ENCODE measurements at regions not wholly inside any gene's neighbourhood (a gene's known extent, or its start where the extent isn't known, plus 50 kb on each side); places are given as distances from the start of the nearest gene placed in this dataset.

DNA sequence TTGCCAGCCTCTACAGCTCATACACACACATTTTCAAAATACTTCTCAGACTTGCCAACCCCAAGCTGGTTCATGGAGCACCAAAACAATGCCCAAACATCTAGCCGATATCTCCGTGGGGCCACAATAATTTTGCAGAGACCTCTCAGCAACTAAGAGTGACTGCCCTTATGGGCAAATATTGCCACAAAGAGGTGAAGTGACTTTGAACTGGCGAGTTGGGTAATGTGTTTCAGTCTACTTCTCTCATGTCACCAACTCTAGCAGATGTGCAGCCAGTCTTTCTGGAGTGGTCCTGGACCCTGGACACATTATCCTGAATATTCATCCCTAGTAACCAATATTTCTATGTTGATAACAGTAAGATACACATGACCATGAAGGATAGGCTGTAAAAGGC is 290.3 kb downstream of the EMP1 start:
- no peak for DNase-seq

DNA sequence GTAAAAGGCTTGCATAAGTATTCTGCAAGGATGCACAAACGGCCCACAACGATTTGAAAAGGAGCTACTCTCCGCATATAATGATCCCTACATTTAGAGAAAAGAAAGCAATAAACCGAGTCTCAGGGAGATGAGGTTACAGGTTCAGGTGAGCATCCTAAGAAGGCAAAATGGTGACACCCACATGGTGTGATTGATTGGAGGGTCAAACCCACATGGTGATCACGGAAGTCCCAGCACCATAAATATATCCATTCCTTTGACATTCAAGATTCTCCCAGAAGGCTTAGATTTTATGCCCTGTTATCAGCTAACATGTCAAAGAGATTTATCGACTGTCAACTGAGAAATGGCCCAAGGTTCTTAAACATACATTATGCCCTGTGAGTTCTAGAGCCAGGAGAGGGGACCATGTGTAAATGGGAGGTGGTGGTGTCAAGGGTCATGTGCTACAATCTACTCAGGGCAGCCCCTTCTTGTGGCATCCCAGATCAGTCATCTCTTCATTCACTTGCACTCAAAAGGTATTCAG is 282.2 kb downstream of the EMP1 start:
- no peak for DNase-seq

DNA sequence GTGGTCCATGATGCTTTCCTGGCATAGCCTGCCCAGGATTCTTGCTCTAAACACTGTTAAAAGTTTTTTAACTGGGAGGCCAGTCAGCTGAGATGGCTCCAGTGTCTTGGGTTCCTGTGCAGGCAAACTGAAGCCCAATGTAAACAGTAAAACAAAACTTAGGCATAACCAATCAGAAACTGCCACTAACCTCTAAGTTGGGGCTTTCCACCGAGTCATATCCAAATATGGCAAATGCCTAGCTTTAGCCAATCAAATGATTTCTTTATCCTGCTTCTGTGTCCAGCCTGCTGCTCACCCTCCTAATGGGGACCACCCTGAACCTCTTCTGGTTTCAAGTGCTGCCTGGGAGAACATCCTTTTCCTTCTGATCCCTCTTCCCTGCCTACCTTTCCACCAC is 277.9 kb downstream of the EMP1 start:
- no peak for DNase-seq

DNA sequence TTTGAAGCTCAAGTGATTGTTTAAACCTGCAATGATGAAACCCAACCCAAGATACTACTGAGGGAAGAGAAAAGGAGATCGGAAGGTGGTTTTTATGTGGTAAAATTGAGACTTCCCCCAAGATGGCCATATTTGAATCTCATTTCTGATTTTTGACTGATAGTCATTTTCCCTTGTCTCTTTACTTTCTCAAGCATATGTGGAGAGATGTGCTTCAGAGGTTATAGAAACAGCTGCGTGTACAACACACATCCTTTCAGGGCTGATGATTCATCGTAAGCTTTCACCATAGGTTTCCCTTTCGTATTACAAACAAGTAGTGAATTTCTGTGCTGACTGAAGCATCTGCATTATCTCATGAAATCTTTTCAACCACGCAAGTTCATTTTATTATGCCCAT is 276.2 kb downstream of the EMP1 start:
- DNase-seq = no peak

DNA sequence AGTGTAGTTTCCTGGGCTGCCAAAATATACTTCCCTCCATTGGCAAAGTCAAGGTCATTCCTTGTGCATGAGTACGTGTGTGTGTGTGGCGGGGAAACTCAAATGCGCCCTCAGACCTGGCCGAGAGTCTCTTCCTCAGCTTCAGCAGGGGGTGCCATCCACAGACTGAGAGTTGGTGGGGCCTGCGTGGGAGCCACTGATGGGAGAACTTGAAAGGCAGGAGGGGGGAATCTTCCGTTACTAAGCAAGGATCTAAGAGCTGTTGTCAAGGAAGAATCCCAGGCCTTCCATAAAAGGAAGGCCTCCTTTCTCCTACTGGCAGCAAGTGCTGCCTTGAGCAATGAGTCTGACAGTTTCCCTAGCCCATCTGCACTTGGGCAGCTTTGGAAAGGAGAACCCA is 274.9 kb downstream of the EMP1 start:
- no peak for DNase-seq

DNA sequence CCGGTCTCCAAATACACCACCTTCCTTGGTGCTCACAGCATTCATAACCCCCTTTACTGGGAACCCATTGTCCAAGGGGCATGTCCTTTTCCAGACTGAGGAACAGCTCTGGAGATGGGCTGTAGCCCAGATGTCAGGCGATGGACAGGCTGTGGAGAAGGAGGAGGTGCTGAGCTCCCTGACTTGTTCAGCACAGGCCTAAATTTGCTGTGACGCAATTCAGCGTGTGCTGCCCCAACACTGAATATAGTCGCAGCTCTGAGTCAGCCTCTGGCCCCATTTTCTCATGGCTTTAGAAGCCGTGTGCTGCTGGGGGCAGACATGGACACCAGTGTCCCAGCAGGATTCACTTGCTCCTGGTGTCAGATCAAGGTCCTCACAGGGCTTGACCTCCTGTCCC is 269.1 kb downstream of the EMP1 start:
- DNase-seq = no peak

DNA sequence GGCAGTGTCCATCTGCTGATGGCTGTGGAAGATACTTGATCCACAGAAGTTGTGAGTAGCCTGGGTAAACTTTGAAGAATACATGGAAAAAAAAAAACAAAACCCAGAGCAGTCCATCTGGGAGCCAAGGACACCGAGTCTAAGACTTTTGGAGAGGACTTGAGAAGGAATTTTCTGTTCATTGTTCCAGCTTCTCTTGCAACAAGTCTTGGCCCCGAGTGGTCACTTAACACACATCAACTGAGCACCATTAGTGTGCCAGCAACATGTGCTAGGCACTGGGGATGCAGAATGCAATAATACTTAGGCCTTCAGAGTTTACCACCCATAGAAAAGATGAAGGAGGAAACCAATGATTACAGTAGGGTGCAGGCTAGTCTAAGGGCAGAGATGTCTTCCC is 266.7 kb downstream of the EMP1 start:
- DNase-seq = no peak

DNA sequence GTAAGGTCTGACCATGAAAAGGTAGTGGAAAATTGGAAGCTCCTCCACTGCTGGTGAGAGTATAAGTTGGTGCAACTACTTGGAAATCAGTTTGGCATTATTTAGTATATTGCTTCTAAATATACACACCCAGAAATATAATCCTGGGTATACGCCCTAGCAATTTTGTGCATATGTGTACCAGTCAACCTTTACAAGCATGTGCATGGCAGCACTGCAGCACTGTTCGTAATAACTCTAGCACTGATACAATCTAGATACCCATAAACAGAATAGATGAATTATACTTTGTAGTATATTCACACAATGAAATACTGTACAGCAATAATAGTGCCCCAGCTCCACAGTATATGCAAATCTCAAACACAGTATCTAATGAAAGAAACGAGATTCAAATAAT is 265.9 kb downstream of the EMP1 start:
- no peak for DNase-seq

DNA sequence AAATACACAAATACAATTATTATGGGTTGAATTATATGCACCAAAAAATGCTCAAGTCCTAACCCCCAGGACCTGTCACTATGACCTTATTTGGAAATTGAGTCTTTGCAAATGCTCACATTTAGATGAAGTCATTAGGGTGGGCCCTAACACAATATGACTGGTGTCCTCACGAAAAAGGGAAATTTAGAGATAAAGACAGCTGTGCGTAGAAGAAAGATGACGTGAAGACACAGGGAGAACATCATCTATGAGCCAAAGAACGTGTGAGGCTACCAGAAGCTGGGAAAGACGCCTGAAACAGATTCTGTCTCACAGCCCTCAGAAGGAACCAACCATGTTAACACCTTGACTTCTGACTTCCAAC is 259.2 kb downstream of the EMP1 start:
- no peak for DNase-seq

DNA sequence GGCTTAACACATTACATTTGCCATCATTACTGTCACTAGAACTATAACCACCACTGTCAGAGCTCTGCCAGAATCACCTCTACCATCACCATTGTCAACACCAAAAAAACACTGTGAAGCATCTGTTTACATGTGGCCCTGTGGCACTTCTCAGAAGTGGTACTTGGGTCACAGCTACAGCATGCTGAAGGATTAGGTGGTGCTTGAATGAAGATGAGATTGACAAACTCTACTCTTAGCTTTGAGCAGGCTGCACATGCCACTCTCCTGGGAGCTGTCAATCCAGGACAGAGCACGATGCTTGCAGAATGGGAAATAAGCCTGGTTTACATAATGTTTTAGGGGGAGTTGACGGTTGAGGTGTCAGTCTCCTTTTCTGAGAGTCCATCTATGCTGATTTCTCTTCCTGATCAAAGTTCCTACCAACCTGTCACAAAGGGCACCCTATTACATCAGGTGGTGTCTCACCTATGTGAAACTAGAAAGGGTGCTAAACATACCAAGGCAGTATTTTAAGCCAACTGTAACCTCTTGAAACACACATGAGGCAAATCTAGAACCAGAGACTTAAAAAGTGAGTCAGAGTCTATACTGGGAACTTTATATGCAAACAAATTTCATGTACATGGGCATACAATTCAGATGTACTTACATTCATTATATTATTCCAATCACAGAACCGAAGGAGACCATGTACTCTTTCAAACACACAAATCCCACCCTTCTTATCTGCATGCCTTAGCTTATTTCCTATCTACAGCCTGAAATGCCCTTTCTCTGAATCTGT is 258.7 kb downstream of the EMP1 start:
- DNase-seq = no peak

DNA sequence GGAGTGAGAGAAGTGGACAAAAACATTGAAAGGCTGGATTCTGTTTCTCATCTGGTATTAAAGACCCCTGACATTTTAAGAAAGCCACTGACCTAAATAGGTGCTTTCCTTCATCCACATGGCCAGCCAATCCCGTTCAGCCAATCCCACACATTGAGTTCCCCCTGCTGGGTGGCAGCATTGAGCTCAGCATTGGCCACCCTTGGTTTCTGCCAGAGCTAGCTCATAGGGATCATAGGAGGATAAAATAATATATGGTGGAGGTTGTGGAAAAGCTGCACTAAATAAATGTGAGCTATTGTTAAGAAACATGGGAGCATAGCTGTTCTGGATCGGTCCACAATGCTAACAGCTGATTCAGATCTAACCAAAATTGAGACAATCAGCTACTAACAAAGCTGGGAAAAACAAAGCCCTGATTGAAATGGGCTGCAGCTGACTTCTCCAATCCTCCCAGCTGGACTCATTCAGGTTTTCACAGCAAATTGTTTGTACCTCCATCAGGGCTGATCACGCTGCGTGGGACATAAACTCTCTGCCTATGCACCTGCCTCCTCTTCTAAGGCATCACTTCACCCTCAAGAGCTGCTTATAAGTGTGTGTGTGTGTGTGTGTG is 256.5 kb downstream of the EMP1 start:
- DNase-seq = no peak

DNA sequence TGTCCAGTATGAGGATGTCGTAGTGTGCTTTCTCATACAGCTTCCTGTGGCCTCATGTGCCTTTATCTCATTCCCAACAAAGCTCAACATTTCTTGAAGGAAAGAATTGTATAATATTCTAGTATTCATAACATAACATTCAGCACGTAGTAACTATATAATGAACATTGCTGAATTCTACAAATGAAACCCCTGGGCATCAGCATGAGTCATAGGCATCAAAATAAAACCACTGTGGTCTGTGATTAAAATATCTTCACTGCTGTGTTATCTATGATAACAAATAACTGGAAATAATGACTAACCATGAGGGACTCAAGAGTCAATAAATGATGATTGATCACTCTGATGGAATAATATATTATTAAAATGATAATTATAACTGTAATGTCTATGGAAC is 255.2 kb downstream of the EMP1 start:
- no peak for DNase-seq

DNA sequence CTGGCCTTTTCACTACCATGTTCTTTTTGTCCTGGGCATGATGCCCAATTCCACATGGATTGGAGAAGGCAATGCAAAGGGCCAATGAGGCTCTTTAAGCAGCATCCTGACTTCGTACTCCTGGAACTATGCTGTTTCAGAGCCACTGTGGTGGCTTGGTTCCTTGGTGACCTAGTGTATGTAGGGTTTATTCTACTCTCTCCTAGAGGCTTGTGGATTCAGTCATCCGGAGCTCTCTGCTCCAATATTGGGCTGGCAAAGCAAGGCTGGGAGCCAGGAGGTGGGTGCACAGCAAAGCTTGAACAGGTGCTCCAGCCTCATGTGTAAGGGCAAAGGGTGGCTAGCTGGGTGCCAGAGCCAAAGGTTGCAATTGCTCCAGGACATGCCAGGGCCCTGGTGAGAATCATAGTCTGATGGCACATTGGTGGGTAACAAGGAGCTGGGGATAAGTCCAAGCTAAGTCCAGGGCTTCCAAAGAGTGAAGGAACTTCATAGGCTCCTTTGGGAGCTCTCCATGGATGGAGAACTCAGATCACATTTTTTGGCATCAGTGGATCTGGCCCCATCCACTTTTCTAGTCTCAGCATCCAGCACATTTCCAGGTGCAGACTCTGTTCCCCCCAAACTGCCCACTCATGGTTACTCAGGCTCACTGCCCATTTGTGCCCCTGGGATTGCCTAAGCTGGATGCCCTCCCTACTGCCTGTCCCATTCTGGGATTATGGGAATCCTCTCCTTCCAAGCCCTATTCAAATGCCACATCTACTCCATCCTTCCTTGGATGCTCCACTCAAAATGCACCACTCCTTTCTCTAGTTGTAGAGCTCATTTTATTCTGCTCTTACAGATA is 253.9 kb downstream of the EMP1 start:
- DNase-seq = no peak

DNA sequence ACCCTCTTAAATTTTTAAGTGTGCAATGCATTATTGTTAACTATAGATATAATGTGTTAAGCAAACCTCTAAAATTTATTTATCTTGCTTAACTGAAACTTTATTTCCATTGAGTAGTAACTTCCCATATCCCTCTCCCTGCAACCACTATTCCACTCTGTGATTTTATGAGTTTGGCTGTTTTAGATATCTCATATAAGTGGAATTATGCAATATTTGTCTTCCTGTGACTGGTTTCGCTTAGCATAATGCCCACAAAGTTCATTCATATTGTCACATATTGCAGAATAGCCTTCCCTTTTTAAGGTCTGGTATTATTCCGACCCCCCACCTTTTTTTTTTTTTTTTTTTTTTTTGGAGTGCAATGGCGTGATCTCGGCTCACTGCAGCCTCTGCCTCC is 247.6 kb downstream of the EMP1 start:
- DNase-seq = no peak

DNA sequence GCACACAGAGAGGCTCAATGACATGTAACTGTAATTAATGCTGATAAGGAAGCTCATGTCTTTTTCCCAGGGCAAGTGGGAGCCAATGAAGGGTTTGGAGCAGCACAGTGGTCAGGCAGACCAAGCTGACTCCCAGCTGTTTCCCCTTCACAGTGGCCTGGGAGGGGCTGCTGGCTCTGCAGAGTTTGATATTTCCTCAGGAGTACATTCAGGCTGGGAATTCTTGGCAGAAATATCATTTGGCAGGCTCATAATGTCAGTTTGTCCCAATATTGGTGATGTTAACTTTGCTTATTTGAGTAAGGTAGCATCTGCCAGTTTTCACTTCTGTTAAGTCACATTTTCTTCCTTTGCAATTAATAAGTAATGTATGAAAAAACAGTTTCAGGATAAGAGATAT is 247.0 kb downstream of the EMP1 start:
- no peak for DNase-seq

DNA sequence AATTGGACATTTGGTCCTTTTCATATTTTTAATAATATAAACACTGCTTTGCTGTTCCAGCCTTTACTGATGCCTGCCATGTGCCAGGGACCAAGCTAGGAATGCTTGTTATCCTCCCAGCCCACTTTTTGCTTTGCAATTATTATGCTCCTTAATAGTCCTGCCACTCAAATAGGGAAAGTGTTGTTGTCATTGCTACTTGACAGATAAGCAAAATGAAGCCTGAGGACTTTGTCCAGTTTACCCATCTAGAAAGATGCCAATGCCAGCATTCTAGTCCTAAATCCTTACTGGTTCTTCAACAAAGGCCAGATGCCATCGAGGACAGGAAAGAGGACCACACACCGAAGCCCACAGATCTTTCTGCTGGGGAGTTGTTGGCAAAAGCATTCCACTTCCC is 246.5 kb downstream of the EMP1 start:
- no peak for DNase-seq

DNA sequence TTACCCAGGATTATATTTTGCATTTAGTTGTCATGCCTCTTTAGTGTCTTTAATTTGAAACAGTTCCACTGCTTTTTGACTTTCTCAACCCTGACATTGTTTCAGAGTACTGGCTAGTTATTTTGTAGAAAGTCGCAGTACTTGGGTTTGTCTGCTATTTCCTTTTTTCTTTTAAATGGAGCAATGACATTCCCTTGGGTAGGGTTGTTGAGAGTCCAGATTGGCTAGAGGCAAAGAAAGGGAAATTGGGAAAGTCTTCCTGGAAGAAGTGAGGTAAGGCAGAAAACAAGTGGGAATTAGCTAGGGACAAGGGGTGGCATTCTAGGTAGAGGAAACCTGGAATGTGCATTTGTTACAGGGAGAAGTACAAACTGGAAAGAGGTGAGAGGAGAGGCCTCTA is 245.9 kb downstream of the EMP1 start:
- DNase-seq = no peak

DNA sequence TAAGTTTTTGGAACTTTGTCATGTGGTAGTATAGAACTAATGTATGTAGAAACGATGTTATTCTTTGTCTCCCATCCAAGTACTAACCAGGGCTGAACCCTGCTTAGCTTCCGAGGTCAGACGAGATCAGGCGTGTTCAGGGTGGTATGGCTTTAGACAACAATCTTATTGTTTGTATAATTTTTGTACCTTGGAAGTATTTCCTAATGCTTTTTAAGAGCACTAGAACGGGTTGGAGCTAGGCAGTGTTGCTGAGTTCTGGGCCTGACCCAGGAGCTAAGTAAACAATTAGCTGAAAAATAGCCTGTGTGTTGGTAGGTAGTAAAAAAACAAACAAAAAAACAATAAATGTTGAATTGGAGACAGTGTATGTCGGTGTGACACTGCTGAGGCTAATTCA is 244.3 kb downstream of the EMP1 start:
- no peak for DNase-seq

DNA sequence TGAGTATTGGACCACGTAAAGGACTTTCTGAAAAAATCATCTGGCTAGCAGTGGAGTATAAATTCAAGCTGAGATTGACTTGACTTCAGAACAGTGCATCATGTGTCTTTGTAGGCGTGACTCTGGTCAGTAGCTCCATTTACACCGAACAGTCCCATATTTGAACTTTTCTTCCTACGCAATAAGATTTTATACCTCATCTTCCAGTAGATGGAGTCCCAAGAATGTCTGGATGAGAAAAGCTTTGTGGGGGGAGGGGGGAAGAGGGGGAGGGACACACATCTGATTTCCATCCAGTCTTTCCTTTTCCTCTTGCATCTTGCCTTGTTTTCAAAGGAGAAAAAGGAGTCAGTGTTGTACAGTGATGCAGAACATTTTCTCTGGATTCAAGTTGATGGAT is 241.0 kb downstream of the EMP1 start:
- DNase-seq = no peak

DNA sequence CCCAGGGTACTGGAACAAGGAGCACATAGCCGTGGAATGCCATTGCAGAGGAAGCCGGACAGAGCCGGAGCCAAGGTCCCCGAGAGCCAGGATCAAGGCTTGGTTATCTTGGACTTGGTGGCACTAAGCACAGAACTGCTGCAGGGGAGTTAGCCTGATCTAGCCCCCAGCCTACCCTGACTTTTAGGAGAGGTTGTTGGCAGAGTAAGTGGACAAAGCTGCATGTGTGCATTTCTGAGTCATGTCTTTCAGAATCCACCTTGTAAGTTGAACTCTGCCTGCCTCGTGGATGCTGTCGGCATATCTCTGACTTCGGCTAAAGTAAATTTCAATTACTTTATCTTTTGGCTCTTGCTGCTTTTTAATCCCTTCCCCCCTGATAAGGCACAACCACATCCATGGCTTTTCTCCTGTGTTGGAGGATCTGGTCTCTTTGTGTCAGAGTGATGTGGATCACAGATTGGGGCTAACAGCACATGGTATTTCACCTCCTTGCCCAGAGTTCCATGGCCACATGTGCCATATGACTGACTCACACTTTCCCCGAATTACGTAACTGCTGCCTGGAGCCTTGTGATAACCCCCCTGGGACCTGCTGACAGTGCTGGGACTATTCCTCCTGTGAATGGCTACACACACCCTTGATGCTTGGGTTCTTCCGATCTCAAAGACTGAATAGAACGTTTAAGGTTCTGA is 240.3 kb downstream of the EMP1 start:
- DNase-seq = no peak

DNA sequence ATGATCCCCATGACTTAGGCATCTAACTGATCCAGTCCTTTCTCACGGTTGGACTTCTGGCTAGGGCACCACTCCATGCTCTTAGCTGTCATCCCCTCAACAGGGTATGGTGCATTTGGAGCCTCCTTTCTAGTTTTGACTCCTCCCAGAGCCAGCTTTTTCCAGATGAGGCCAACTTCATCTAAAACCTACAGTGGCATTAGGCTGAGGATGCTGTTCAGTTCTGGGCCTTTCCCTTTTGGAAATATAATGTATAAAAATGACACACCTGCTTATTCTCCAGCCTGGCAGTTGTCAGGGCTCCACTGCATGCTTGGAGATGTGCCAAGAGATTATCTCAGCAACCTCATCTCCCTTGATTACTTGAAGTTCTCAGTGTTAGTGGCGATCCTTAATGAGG is 239.7 kb downstream of the EMP1 start:
- DNase-seq = no peak

DNA sequence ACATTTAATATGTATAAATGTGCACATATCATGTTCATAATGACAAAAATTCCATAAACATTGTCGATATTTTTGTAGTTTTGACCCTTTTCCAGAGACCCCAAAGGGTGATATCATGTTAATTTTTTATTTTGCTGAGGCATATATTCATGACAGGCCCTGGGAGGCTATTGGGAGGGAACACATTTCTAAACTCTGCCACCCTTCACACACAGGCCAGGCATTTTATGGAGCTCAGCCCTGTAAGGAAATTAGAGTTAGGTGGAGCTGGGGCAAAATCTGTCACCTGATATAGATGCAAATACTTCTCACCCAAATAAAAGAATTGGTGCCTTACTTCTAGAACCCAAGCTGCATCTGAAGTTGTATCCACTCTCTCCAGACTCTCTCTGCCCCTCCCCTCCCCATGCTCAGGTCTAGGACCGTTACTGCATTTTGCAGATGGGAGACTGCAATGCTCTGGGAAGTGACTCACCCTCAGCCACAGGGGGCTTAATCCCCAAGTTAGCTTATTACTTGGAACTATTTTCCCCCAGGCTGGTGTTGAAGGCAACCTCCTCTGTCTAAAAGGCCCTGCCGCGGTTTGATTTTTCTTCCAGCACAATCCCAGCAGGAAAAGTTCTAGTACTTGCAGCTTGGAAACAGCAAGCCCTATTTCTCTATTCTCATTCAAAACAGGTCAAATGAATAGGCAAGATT is 238.9 kb downstream of the EMP1 start:
- DNase-seq = no peak

DNA sequence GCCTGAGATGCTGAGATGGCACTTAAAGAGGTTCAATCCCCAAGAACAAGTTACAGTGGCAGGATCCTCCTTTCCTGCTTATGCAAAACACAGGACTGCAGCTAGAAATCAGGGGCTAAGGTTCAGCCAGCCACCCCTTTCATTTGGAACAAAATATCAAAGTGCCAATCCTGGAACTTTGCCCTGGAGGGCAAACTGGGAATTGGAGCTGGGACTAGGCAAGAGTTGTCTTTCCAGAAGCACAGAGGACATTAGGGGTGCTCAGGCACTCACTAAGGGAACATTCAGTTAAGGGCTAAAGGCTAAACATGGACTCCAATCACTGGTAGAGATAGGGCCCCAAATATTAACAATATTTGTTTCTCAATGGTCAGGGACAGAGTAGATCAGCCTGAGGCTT is 237.2 kb downstream of the EMP1 start:
- DNase-seq = no peak

Data from Kasumi-1 (cell line).